H9 (cell line): ENCODE measurements at regions not wholly inside any gene's neighbourhood (a gene's known extent, or its start where the extent isn't known, plus 50 kb on each side); places are given as distances from the start of the nearest gene placed in this dataset.

Source experiments
- DNase-seq: peaks from one replicate; pipeline ENCODE4 v3.0.0-alpha.2; 2017
- H2AFZ ChIP-seq: one replicate; pipeline ENCODE4 v1.6.1; 2013; ENCODE audit warnings: mild to moderate bottlenecking, low read length, control low read depth, moderate library complexity
- H2AK5ac ChIP-seq: 2 replicates; pipeline ENCODE4 v1.6.1; 2013; ENCODE audit warnings: low read length, control low read depth, mixed read lengths; ENCODE audit not compliant: insufficient read length
- H2BK120ac ChIP-seq: one replicate; pipeline ENCODE4 v1.6.1; 2013; ENCODE audit warnings: low read depth, mild to moderate bottlenecking, low read length, control low read depth, inconsistent platforms; ENCODE audit not compliant: poor library complexity, severe bottlenecking
- H2BK12ac ChIP-seq: 2 replicates; pipeline ENCODE4 v1.6.1; 2013; ENCODE audit warnings: low read length, control low read depth, mixed read lengths, low read depth; ENCODE audit not compliant: insufficient read length
- H2BK15ac ChIP-seq: 2 replicates; pipeline ENCODE4 v1.6.1; 2013; ENCODE audit warnings: low read depth, low read length, control low read depth
- H2BK20ac ChIP-seq: one replicate; pipeline ENCODE4 v1.6.1; 2013; ENCODE audit warnings: low read depth, mild to moderate bottlenecking, low read length, control low read depth, inconsistent platforms; ENCODE audit not compliant: poor library complexity, severe bottlenecking
- H2BK5ac ChIP-seq: 2 replicates; pipeline ENCODE4 v1.6.1; 2013; ENCODE audit warnings: low read length, control low read depth, mixed read lengths; ENCODE audit not compliant: insufficient read length
- H3K14ac ChIP-seq: 2 replicates; pipeline ENCODE4 v1.6.1; 2013; ENCODE audit warnings: low read length, control low read depth; ENCODE audit not compliant: insufficient read depth
- H3K18ac ChIP-seq: 2 replicates; pipeline ENCODE4 v1.6.1; 2013; ENCODE audit warnings: low read depth, mild to moderate bottlenecking, mixed read lengths, low read length, control low read depth; ENCODE audit not compliant: insufficient read length
- H3K23ac ChIP-seq: 2 replicates; pipeline ENCODE4 v1.6.1; 2013; ENCODE audit warnings: low read length, control low read depth, mixed read lengths, low read depth; ENCODE audit not compliant: insufficient read length
- H3K23me2 ChIP-seq: 2 replicates; pipeline ENCODE4 v1.6.1; 2013; ENCODE audit warnings: low read depth, mild to moderate bottlenecking, mixed read lengths, low read length, control low read depth; ENCODE audit not compliant: insufficient read length, poor library complexity, severe bottlenecking
- H3K27ac ChIP-seq: 2 replicates; pipeline ENCODE4 v1.5.1; 2013; ENCODE audit warnings: low read length, control low read depth, mixed read lengths, low read depth; ENCODE audit not compliant: insufficient read length
- H3K27me3 ChIP-seq: 2 replicates; pipeline ENCODE4 v1.6.1; 2013; ENCODE audit warnings: low read length, control low read depth, inconsistent platforms; ENCODE audit not compliant: insufficient read depth
- H3K4ac ChIP-seq: 2 replicates; pipeline ENCODE4 v1.6.1; 2013; ENCODE audit warnings: low read depth, mild to moderate bottlenecking, control low read depth, inconsistent platforms, low read length, moderate library complexity
- H3K4me1 ChIP-seq: 2 replicates; pipeline ENCODE4 v1.6.1; 2013; ENCODE audit warnings: low read length, control low read depth, inconsistent platforms; ENCODE audit not compliant: insufficient read depth
- H3K4me2 ChIP-seq: 2 replicates; pipeline ENCODE4 v1.6.1; 2013; ENCODE audit warnings: low read length, control low read depth, mixed read lengths; ENCODE audit not compliant: insufficient read length, insufficient read depth
- H3K56ac ChIP-seq: 2 replicates; pipeline ENCODE4 v1.6.1; 2013; ENCODE audit warnings: low read depth, mild to moderate bottlenecking, mixed read lengths, low read length, control low read depth; ENCODE audit not compliant: insufficient read length
- H3K79me1 ChIP-seq: 2 replicates; pipeline ENCODE4 v1.6.1; 2013; ENCODE audit warnings: low read depth, mild to moderate bottlenecking, moderate library complexity, low read length, control low read depth, inconsistent platforms; ENCODE audit not compliant: insufficient read depth, poor library complexity, severe bottlenecking
- H3K79me2 ChIP-seq: 2 replicates; pipeline ENCODE4 v1.6.1; 2013; ENCODE audit warnings: low read length, control low read depth, inconsistent platforms; ENCODE audit not compliant: insufficient read depth
- H3K9ac ChIP-seq: 2 replicates; pipeline ENCODE4 v1.6.1; 2013; ENCODE audit warnings: low read length, control low read depth, mixed read lengths; ENCODE audit not compliant: insufficient read length; ENCODE audit errors: extremely low read depth
- H3K9me3 ChIP-seq: one replicate; pipeline ENCODE4 v1.6.1; 2013; ENCODE audit warnings: low read depth, low read length, inconsistent platforms; ENCODE audit not compliant: control insufficient read depth
- H3T11ph ChIP-seq: one replicate; pipeline ENCODE4 v1.6.1; 2013; ENCODE audit warnings: mild to moderate bottlenecking, low read length, control low read depth, inconsistent platforms
- H4K20me1 ChIP-seq: one replicate; pipeline ENCODE4 v1.6.1; 2013; ENCODE audit not compliant: control insufficient read depth, insufficient read length, insufficient read depth
- H4K5ac ChIP-seq: 2 replicates; pipeline ENCODE4 v1.6.1; 2013; ENCODE audit warnings: low read depth, mild to moderate bottlenecking, mixed read lengths, low read length, control low read depth; ENCODE audit not compliant: insufficient read length
- H4K8ac ChIP-seq: replicated peaks from 2 replicates; pipeline ENCODE4 v1.6.1; 2013; ENCODE audit warnings: low read length, control low read depth, mixed read lengths, low read depth; ENCODE audit not compliant: insufficient read length
- H4K91ac ChIP-seq: 2 replicates; pipeline ENCODE4 v1.6.1; 2013; ENCODE audit warnings: low read depth, mild to moderate bottlenecking, moderate library complexity, mixed read lengths, low read length, control low read depth; ENCODE audit not compliant: insufficient read length
- H3K27ac Mint-ChIP-seq, 3 experiments: 2 replicates in 2 of 3; 3 replicates in 1 of 3; pipeline ENCODE4 v1.8.0; 2020 to 2021; ENCODE audit warnings: mixed read lengths in 3 of 3, mild to moderate bottlenecking in 1 of 3, moderate library complexity in 1 of 3
- H3K27me3 Mint-ChIP-seq: 2 replicates; pipeline ENCODE4 v1.8.0; 2021; ENCODE audit warnings: low read depth, mild to moderate bottlenecking, moderate library complexity, mixed read lengths
- H3K36me3 Mint-ChIP-seq, 3 experiments: 2 replicates in 2 of 3; 3 replicates in 1 of 3; pipeline ENCODE4 v1.8.0; 2020 to 2021; ENCODE audit warnings: low read depth in 3 of 3, mixed read lengths in 3 of 3; ENCODE audit not compliant: insufficient read depth in 1 of 3
- H3K4me1 Mint-ChIP-seq, 2 experiments: 2 replicates each; pipeline ENCODE4 v1.8.0; 2020; ENCODE audit warnings: mixed read lengths in 2 of 2
- H3K4me3 Mint-ChIP-seq, 2 experiments: 2 replicates in 1 of 2; 3 replicates in 1 of 2; pipeline ENCODE4 v1.8.0; 2020 to 2021; ENCODE audit warnings: mild to moderate bottlenecking in 2 of 2, mixed read lengths in 2 of 2, moderate library complexity in 1 of 2
- H3K9me3 Mint-ChIP-seq, 2 experiments: 2 replicates in 1 of 2; 3 replicates in 1 of 2; pipeline ENCODE4 v1.8.0; 2020; ENCODE audit warnings: mild to moderate bottlenecking in 2 of 2, mixed read lengths in 2 of 2, moderate library complexity in 1 of 2
- CTCF ChIP-seq: fragments of 200-600 bp; sonication (generic); conservative IDR thresholded peaks from 3 replicates; pipeline ENCODE4 v1.8.0; 2021; ENCODE audit warnings: antibody characterized with exemption, mild to moderate bottlenecking
- WGBS: extraction: QIAGEN DNeasy Blood & Tissue Kit; methylation state at CpG from one replicate; pipeline ENCODE4 v1.1.7; 2013; ENCODE audit warnings: missing lambda C conversion rate, low lambda C conversion rate, mixed read lengths; ENCODE audit not compliant: insufficient read length; ENCODE audit errors: extremely low coverage; 5-methylcytosine and 5-hydroxymethylcytosine counted together

GRCh38 chr6:139588076-139588639, 213.7 kb upstream of the CITED2 start:
- no peak overlapping the region for H3K27ac Mint-ChIP-seq

More at GRCh38 chr6:139588076-139588639, 213.7 kb upstream of the CITED2 start:
- no peak overlapping the region for H3K18ac ChIP-seq
- no peak for TF ChIP-seq CTCF
- no peak overlapping the region for H2AK5ac ChIP-seq
- peaks cover 2 to 3% of the 10 kb centered on the region in 2 experiments; a peak in 1 of 4 replicates for H3K4me1 Mint-ChIP-seq
- no peak overlapping the region for H2AFZ ChIP-seq
- H4K91ac ChIP-seq = no peak overlapping the region
- no peak overlapping the region for H2BK15ac ChIP-seq
- no peaks in the 10 kb centered on the region for H3K27me3 ChIP-seq
- H3K4me1 ChIP-seq = no peaks in the 10 kb centered on the region
- no peak overlapping the region for H3K14ac ChIP-seq
- no peak overlapping the region for H2BK12ac ChIP-seq
- no peak overlapping the region for H3K23ac ChIP-seq
- no peak overlapping the region for H2BK120ac ChIP-seq
- H3K36me3 Mint-ChIP-seq = no peaks in the 10 kb centered on the region; a peak in 1 of 7 replicates
- H3K9me3 Mint-ChIP-seq = no peaks in the 10 kb centered on the region; a peak in 1 of 5 replicates
- WGBS = no CpG with 5 or more reads among the region's 3 CpGs
- H3K23me2 ChIP-seq = no peaks in the 10 kb centered on the region
- no peak overlapping the region for H4K8ac ChIP-seq
- H3K9me3 ChIP-seq = no peaks in the 10 kb centered on the region
- H4K5ac ChIP-seq = no peak overlapping the region
- H2BK5ac ChIP-seq = no peak overlapping the region
- no peak overlapping the region for H3K4me3 Mint-ChIP-seq
- no peak overlapping the region for H3K27ac ChIP-seq
- no peaks in the 10 kb centered on the region for H3K27me3 Mint-ChIP-seq
- no peak overlapping the region for H2BK20ac ChIP-seq
- no peak overlapping the region for H3K56ac ChIP-seq
- no peak overlapping the region for H3T11ph ChIP-seq
- no peak overlapping the region for H3K4me2 ChIP-seq
- no peaks in the 10 kb centered on the region for H3K79me2 ChIP-seq
- no peaks in the 10 kb centered on the region for H3K79me1 ChIP-seq
- no peak for DNase-seq
- no peaks in the 10 kb centered on the region for H4K20me1 ChIP-seq
- no peak overlapping the region for H3K4ac ChIP-seq
- H3K9ac ChIP-seq = no peak overlapping the region
